Fibroblast of lung (primary cell): ENCODE measurements at regions not wholly inside any gene's neighbourhood (a gene's known extent, or its start where the extent isn't known, plus 50 kb on each side); places are given as distances from the start of the nearest gene placed in this dataset.

Experiments
- EZH2 ChIP-seq: IDR thresholded peaks from 2 replicates; pipeline ENCODE4 v1.5.1; 2012; ENCODE audit warnings: low read length, control low read depth, mild to moderate bottlenecking; ENCODE audit errors: missing control alignments
- TF ChIP-seq, protein P1 (sequence below), 2 donors: IDR thresholded peaks in 1 of 2; conservative IDR thresholded peaks in 1 of 2; 1 replicate in 1 of 2; 2 replicates in 1 of 2; pipeline ENCODE4 v1.5.1; 2011 to 2012; ENCODE audit warnings: low read length in 2 of 2, control low read depth in 1 of 2, inconsistent platforms in 1 of 2, low read depth in 1 of 2, mild to moderate bottlenecking in 1 of 2

DNA sequence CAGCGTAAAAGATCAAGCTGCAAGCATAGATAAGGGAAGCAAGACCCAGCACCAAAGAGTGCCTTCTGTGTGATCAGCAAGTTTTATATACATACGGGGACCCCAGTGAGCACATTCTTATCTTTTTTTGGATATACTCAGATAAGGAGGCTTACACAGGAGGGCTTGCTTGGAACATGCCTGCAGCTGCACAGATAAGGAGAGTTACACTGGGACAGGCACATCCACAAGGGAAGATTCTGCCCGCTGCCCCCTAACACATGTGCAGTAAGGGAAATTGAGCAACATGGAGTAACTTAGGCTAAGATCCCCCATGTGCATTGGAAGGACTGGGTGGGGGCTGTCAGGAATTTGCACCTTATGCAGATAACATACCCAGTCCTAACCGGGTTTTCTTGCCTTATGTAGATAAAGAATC, 1334.8 kb downstream of the MRPL39 start:
- TF ChIP-seq, protein P1, sequence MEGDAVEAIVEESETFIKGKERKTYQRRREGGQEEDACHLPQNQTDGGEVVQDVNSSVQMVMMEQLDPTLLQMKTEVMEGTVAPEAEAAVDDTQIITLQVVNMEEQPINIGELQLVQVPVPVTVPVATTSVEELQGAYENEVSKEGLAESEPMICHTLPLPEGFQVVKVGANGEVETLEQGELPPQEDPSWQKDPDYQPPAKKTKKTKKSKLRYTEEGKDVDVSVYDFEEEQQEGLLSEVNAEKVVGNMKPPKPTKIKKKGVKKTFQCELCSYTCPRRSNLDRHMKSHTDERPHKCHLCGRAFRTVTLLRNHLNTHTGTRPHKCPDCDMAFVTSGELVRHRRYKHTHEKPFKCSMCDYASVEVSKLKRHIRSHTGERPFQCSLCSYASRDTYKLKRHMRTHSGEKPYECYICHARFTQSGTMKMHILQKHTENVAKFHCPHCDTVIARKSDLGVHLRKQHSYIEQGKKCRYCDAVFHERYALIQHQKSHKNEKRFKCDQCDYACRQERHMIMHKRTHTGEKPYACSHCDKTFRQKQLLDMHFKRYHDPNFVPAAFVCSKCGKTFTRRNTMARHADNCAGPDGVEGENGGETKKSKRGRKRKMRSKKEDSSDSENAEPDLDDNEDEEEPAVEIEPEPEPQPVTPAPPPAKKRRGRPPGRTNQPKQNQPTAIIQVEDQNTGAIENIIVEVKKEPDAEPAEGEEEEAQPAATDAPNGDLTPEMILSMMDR (conservative IDR thresholded peaks at IDR 0.05 in 1 of 2, IDR thresholded peaks at IDR 0.05 in 1 of 2; ENCODE audit: low read depth in 1 of 2, low read length in 2 of 2) = no peak
- TF ChIP-seq EZH2 = no peak
